ENCODE measurements at regions not wholly inside any gene's neighbourhood (a gene's known extent, or its start where the extent isn't known, plus 50 kb on each side); places are given as distances from the start of the nearest gene placed in this dataset.

- no peak for TF ChIP-seq ZBTB33 (IDR thresholded peaks at IDR 0.05)
- TF ChIP-seq CEBPB (IDR thresholded peaks at IDR 0.05; ENCODE audit: borderline replicate concordance in 1 of 2, low read depth in 2 of 2, low read length in 2 of 2): no peak
- TF ChIP-seq ZSCAN29 (IDR thresholded peaks at IDR 0.05): no peak
- TF ChIP-seq MXI1 (IDR thresholded peaks at IDR 0.05; ENCODE audit: low read depth, low read length): no peak
- no peak for TF ChIP-seq CTCF (IDR thresholded peaks at IDR 0.05 in 2 of 3, conservative IDR thresholded peaks at IDR 0.05 in 1 of 3; ENCODE audit: control insufficient read depth in 2 of 3, extremely low read depth in 1 of 3, insufficient read depth in 1 of 3, low read depth in 3 of 3, low read length in 3 of 3)
- TF ChIP-seq USF2 (IDR thresholded peaks at IDR 0.05; ENCODE audit: borderline replicate concordance, low read depth, low read length): no peak
- TF ChIP-seq FOXM1 (IDR thresholded peaks at IDR 0.05; ENCODE audit: low read depth, low read length): no peak
- no peak for TF ChIP-seq RAD51 (IDR thresholded peaks at IDR 0.05)
These were observed 127.6 kb upstream of the CLINT1 start for GRCh38 chr5:157986431-157986990.
